ENCODE measurements at regions not wholly inside any gene's neighbourhood (a gene's known extent, or its start where the extent isn't known, plus 50 kb on each side); places are given as distances from the start of the nearest gene placed in this dataset.

- no peak overlapping the region for H3K4me3 ChIP-seq
- H3K27ac ChIP-seq: no peak overlapping the region
- no peak for ATAC-seq
- TF ChIP-seq CTCF (IDR thresholded peaks at IDR 0.05) (no peak), POLR2A (IDR thresholded peaks at IDR 0.05) (no peak)
- intact Hi-C loops (cut with DNase I): no loop called here
- DNase-seq: no peak
- no peaks in the 10 kb centered on the region for H3K36me3 ChIP-seq (replicated peaks in 1 of 2; ENCODE audit: insufficient read depth in 1 of 2, low read depth in 2 of 2)
- H3K4me1 ChIP-seq: no peaks in the 10 kb centered on the region
- no peaks in the 10 kb centered on the region for H3K27me3 ChIP-seq
- no peaks in the 10 kb centered on the region for H3K9me3 ChIP-seq
Observed at GRCh38 chr2:88836351-88836750, 144.9 kb downstream of the RPIA start.

- H3K27me3 ChIP-seq: no peaks in the 10 kb centered on the region
- H3K4me3 ChIP-seq: no peak overlapping the region
- no peak for DNase-seq
- WGBS, 2 donors: 67 to 68% methylated on average over 4 of the region's 4 CpGs
- H3K27ac ChIP-seq: no peak overlapping the region
- TF ChIP-seq POLR2A (IDR thresholded peaks at IDR 0.05): no peak
- TF ChIP-seq CTCF (IDR thresholded peaks at IDR 0.05): no peak
- ATAC-seq: no peak
- no peaks in the 10 kb centered on the region for H3K9me3 ChIP-seq
- no peaks in the 10 kb centered on the region for H3K4me1 ChIP-seq
- H3K36me3 ChIP-seq (replicated peaks in 1 of 2; ENCODE audit: insufficient read depth in 1 of 2, low read depth in 2 of 2): no peaks in the 10 kb centered on the region
- intact Hi-C loops (cut with DNase I): no loop called here
Observed at GRCh38 chr2:88837511-88838160, 146.2 kb downstream of the RPIA start.

- no peaks in the 10 kb centered on the region for H3K36me3 ChIP-seq (replicated peaks in 1 of 2; ENCODE audit: insufficient read depth in 1 of 2, low read depth in 2 of 2)
- TF ChIP-seq CTCF (IDR thresholded peaks at IDR 0.05) (no peak), POLR2A (IDR thresholded peaks at IDR 0.05) (no peak)
- ATAC-seq (no peak), DNase-seq (no peak)
- H3K4me1 ChIP-seq: no peaks in the 10 kb centered on the region
- intact Hi-C loops (cut with DNase I): no loop called here
- 68 to 73% methylated on average over 4 of the region's 4 CpGs for WGBS, 2 donors
- H3K4me3 ChIP-seq: no peak overlapping the region
- no peaks in the 10 kb centered on the region for H3K27me3 ChIP-seq
- no peaks in the 10 kb centered on the region for H3K9me3 ChIP-seq
- H3K27ac ChIP-seq: no peak overlapping the region
Observed at GRCh38 chr2:88838165-88838635, 146.7 kb downstream of the RPIA start.

GRCh38 chr2:88841224-88841929, 149.9 kb downstream of the RPIA start:
- H3K36me3 ChIP-seq (replicated peaks in 1 of 2; ENCODE audit: insufficient read depth in 1 of 2, low read depth in 2 of 2): no peaks in the 10 kb centered on the region
- no peak for DNase-seq
- ATAC-seq: no peak
- WGBS, 2 donors: 87 to 88% methylated on average over 8 of the region's 8 CpGs
- TF ChIP-seq CTCF (IDR thresholded peaks at IDR 0.05) (no peak), POLR2A (IDR thresholded peaks at IDR 0.05) (no peak)
- H3K4me1 ChIP-seq: no peaks in the 10 kb centered on the region
- no peaks in the 10 kb centered on the region for H3K27me3 ChIP-seq
- H3K27ac ChIP-seq: no peak overlapping the region
- intact Hi-C loops (cut with DNase I): no loop called here
- H3K9me3 ChIP-seq: no peaks in the 10 kb centered on the region
- no peak overlapping the region for H3K4me3 ChIP-seq
